COLO829 (cell line): ENCODE measurements at regions not wholly inside any gene's neighbourhood (a gene's known extent, or its start where the extent isn't known, plus 50 kb on each side); places are given as distances from the start of the nearest gene placed in this dataset.

Source experiments
- DNase-seq: peaks from one replicate; pipeline ENCODE4 v3.0.0; 2012; ENCODE audit warnings: low spot score

DNA sequence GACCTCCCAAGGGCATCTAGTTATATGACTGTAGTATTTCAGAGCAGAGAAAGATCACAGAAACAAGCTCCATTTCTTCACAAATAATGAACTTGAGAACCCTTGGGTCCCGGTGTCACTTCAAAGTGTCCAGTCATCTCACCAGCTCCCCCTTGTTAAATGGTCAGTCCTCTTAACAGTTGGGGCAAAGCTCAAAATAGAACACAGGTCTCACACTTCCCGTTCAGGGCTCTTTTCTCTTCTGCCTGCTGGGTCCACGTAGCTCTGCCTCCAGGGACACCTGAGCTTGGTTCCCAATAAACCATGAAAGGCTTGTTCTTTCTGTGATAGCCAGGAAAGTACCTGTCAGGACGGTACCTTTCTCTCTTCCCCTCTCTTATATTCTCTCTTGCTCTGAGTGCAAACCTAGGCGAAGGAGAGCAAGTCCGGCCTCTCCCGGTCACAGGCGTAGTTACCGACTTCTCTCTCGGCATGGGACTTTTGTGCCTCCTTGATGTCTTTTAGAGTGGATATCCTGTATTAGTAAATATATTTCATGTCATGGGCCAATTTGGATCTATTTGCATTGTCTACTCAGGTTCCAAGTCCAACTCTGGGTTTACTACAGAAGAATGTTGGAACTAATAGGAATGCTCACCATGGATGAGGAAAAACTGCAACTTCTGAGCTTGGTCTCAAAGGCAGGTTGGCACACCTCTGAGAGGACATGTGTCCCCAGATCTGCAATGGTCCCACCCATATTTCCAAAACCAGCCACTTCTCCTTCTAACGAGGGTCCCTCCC, 118.8 kb upstream of the PARP11 start:
- DNase-seq: no peak

DNA sequence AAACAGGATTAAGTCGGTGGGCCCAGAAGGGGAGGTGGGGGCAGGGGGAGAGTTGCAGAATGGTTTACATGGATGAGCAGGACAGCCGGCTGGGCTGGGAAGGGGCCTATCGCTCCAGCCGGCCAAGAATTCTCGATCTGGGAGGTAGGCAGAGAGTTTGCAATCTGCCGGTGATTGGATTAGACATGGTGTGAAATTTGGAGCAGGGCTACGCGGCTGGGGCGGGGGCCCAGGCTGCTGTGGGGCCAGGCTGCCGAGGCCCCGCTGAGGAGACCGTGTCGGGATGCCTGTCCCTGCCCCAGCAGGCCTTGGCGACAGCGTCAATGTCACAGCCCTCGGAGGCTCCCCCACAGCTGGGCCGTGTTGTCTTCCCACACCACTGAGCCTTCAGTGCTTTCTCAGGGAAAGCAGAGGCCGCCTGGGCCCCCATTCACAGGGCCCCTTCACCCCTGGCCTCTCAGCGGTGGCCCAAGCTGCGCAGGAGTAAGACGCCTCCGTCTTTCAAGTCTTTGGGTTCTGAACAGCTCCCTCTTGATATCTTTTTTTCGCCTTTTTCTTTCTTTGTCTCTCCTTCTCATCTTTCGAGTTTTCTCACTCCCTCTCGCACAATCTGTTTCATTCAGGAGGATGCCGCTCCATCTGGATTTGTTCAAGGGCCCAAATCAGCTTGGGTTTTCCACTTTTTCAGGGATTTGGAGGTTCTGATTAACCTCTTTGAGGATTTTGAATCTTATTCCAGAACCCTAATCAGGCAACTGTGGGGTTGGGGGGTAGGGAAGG, 117.5 kb upstream of the PARP11 start:
- no peak for DNase-seq

GRCh38 chr12:3989218-3989550, 116.0 kb upstream of the PARP11 start:
- DNase-seq: no peak

DNA sequence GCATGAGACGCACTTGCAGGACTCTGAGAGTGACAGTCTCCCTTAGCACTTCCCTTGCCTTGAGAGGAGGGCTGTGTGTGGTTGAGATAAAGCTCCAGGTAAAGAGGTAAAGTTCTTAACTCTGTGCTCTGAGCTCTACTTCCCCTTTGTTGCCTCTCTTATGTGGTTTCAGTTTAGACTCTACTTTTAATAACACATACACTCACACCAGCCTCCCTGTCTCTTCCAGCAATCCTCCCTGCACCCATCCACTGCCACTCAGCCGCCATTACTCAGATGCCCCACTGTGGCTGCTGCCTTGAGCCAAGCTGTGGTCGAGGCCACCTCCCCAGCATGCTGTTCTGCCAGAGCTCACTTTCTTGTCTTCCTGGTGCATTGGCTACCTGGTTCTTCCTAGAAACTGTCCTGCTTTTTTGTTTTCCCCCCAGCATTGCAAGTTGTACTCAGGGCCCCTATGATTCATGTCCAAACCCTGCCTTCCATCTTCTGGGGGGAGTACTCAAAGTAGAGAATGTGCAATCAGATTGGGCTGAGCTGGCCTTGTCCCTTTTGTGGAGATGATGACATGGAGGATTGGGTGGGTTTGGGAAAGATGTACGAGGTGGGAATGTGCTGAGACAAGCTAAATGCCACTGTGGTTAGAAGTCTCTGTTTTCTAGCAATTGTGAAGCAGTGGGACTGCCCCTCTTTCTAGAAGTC, 115.5 kb upstream of the PARP11 start:
- no peak for DNase-seq

DNA sequence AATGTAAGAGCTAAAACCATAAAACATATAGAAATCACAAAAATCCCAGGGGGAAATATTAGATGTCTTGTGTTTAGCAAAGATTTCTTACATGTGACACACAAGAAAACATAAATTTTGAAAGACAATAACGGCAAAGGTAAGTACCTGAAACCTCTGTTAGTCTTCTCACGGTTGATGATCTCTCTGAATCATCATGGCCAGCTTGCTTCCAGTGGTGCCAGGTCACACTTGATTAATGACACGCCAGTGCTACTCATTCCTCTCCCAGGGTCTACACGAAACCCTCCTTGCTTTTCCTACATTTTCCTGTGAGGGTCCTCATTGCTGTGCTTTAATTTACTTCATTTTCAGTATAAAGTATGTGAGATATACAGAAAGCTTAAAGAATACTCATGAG, 114.4 kb upstream of the PARP11 start:
- no peak for DNase-seq

- DNase-seq: no peak
Observed at GRCh38 chr12:3980504-3981272, 107.5 kb upstream of the PARP11 start.

DNA sequence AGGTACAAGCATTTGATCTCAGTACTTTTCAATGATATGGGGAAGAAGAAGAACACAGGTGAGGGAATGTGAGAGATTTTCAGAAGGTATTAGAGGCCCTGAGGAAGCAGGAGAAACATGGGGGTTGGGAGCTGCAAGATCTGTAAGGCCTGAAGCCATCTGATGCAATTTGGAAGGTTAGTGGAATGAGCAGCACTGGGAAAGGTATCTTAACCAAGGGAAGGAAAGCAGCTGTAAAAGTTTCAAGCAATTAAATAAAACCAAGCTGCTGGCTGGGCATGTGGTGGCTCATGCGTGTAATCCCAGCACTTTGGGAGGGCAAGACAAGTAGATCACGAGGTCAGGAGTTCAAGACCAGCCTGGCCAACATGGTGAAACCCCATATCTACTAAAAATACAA, 104.4 kb upstream of the PARP11 start:
- DNase-seq: no peak

- no peak for DNase-seq
Observed at GRCh38 chr12:3976351-3976938, 103.2 kb upstream of the PARP11 start.

DNA sequence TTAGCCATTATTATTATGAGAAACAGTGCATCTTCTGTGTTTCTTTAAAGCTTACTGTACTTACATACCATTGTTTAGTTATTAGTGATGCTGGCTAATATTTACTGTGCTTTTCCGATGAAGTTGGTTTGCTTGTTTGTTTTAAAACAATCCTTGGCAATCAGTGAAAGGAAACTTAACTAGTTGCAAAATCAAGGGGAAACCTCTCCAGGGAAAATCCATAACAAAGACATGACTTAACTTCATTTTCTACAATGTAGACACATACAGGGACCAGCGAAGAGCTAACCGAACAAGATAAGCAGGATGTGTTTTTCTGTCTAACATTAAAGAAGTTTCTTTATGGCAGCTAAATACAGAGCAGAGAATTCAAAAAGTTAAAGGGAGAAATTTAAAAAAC, 102.5 kb upstream of the PARP11 start:
- DNase-seq: no peak

GRCh38 chr12:3974883-3975282, 101.7 kb upstream of the PARP11 start:
- DNase-seq: no peak

GRCh38 chr12:3973973-3974644, 100.9 kb upstream of the PARP11 start:
- no peak for DNase-seq

DNA sequence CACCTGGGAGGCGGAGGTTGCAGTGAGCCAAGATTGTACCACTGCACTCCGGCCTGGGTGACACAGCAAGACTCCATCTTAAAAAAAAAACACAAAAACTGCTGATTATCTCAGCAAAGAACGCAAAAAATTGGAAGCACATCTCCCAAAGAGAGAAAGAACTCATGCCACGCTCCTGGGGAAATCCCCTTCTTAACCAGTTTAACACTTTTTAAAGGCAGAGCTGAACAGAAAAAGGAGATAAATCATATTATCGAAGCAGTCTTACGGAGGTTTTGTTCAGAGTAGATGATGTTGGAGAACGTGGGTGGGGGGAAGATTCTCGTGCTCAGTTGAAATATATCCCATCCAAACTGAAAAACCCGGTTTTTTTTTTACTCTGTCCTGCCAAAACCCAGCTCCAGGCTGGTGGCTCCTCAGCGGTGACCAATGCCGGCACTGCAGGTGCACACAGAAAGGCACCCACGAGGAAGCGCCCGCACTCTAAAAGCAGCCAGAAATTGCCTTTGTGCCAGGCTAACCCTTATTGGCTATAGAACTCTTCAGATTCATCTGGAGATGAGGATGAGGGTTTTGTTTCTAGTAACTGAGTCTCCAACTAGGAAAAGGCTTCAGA, 100.2 kb upstream of the PARP11 start:
- DNase-seq: no peak

- DNase-seq: no peak
Observed at GRCh38 chr12:3972576-3972975, 99.4 kb upstream of the PARP11 start.

DNA sequence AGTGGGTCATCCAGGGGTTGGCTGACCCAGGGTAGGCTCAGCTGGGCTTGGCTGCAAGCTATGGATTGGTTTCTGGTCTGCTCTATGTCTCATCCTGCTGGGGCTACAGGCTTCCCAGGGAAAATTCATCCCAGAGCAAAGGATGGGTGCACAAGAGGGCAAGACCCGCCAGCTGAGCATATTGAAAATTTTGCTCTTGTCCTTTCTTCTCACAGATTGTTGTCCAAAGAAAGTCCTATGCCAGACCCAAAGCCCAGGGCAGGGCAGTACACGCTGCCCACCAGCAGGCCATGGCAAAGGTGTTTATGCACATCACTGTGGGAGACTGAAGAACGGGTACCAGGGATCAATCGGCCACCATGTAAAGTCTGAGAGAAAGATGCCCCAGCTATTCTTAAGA, 95.3 kb upstream of the PARP11 start:
- DNase-seq: no peak

GRCh38 chr12:3967556-3968160, 94.5 kb upstream of the PARP11 start:
- no peak for DNase-seq

DNA sequence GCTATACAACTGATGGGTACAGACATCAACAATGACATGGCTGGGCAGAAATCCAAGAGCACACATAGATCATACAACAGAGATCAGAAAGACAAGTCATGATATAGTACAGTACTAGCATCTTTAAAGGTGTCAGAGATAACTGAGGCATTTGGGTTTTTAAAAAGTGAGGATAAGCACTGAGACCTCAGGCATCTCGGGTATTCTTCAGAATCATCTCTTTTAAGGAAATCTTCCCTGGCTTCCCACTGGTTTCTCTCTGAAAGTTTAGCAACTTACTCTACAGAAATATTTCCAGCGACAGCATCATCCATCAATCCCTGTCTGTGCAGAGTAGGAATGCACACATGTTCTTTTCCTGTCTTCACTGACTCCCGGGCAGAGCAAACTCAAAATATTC, 93.2 kb upstream of the PARP11 start:
- no peak for DNase-seq

DNA sequence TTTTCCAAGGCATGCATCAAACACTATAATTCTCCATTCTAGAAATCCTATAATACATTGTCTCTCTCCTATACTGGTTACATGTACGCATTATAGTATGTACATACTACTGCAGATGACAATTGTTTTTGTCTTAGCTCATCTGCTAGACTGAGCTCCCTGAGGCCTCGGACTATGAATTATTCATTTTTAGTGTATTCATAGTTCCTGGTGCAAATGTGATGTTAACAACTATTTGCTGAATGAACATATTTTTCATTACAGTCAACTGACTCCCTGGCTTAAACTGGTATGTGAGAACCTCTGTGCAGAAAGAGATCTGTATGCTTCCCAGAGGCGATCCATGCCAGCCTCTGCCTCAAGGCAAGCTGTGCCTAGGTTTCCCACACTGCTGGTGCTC, 91.8 kb upstream of the PARP11 start:
- DNase-seq: no peak

- no peak for DNase-seq
Observed at GRCh38 chr12:3964439-3964838, 91.2 kb upstream of the PARP11 start.

- DNase-seq: no peak
Observed at GRCh38 chr12:3962631-3963483, 89.7 kb upstream of the PARP11 start.

GRCh38 chr12:3961591-3961990, 88.4 kb upstream of the PARP11 start:
- no peak for DNase-seq
